ENCODE measurements at regions not wholly inside any gene's neighbourhood (a gene's known extent, or its start where the extent isn't known, plus 50 kb on each side); places are given as distances from the start of the nearest gene placed in this dataset.
"Not testable (repeated sequence)": the region's sequence is repeated elsewhere in the genome, so short reads cannot be mapped to it uniquely, and the experiment has no call there.

GRCh38 chr1:30130566-30130965, 592.8 kb downstream of the MATN1 start:
- not testable (repeated sequence) for TF ChIP-seq CTCF, EP300 (IDR thresholded peaks at IDR 0.05)
